ENCODE measurements at regions not wholly inside any gene's neighbourhood (a gene's known extent, or its start where the extent isn't known, plus 50 kb on each side); places are given as distances from the start of the nearest gene placed in this dataset.
"Not testable (repeated sequence)": the region's sequence is repeated elsewhere in the genome, so short reads cannot be mapped to it uniquely, and the experiment has no call there.

DNA sequence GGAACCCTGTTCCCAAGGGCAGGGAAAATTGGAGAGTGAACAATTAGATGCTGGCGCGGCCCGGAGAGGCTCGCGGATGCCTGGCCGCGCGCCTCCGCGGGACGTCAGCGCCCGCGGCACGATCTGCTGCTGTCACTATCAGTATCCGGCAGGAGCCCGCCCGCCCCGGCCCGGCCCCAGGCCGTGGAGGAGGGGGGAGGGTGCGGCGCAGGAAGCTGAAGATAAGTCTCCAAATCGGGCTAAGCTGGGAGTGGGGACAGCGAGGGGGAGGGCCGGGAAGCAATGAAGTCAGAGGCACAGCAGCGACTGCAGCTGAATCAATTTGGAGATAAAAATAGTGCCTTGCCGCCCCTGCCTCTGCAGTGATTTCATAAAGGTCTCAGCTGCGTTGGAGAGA is 441.5 kb upstream of the KLF12 start:
- DNase-seq (ENCODE audit: low read depth in 2 of 2): peak; percentile 10 to 23

DNA sequence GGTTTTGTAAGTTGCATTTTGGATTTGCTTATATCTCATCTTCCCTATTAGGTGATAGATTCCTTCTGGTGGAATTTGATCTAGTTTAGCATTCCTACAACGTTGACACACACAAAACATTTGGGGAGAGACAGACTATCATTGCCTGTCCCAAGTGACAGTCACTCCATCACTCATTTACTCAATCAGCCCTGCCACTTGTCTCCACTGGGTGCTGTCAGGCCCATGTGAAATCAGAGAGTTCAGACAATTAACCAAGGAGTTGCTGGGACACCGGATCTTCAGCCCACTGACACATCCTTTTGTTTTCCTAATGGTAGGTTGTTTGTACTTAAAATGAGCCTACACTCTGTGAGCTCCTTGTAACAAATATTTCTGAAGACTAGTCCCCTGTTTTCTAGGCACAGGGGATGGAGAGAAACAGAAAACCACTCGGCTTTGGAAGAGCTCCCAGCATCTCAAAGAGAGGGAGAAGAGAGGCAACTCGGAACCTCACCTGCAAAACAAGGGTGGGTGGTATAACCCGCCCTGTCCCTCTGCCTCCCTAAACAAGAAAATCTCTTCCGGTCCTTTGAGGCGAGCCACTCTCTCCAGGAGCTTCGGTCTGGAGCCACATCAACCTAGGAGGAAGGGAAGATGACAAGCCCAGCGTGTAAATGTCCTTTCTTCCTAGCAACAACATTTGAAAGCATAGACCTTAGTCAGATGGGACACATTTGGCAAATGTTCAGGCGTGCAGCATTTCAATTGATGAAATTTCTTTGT is 440.9 kb upstream of the KLF12 start:
- no peak for DNase-seq (ENCODE audit: low read depth in 2 of 2)

DNA sequence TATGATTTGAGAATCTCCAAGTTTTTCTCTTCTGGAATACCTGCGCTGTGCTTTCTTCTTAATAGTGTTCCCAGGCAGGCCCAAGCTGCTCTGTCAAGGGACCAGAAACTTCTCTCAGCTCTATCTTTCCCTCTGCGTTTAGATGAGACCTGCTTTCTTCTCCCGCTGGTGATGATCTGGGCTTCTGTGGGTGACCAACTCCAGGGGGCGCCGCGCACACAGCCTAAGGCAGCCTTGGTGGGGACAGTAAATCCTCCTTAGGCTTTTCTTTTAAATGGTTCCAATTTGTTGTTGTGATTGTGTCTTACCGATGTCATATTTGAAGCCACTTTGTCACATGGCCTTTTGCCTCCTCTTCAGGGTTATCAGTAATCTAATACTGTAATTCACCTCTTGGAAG is 439.4 kb upstream of the KLF12 start:
- DNase-seq (ENCODE audit: low read depth in 2 of 2): peak; percentile 5 to 20

DNA sequence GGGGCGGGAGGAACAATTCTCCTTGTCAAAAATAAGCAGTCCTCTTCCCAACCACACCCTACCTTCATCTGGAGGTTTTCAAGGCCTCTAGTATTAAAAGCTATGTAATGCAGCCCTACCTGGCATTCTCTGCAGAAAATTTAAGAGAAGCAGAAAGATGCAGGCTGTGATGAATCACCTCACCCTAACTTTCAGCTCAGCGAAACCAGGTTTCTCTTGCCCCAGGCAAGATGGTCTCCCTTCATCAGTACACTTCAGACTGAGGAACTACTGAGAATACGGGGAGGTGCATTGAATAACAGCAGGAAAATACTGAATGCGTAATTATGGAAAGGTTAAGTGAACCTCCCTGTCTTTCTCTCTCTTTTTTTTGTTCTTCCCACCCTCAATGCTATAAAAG is 437.6 kb upstream of the KLF12 start:
- DNase-seq (ENCODE audit: low read depth in 2 of 2): no peak

- DNase-seq (ENCODE audit: low read depth in 2 of 2): no peak
These were observed 436.6 kb upstream of the KLF12 start for GRCh38 chr13:74570834-74571233.

GRCh38 chr13:74570046-74570445 is 435.8 kb upstream of the KLF12 start:
- no peak for DNase-seq (ENCODE audit: low read depth in 2 of 2)

DNA sequence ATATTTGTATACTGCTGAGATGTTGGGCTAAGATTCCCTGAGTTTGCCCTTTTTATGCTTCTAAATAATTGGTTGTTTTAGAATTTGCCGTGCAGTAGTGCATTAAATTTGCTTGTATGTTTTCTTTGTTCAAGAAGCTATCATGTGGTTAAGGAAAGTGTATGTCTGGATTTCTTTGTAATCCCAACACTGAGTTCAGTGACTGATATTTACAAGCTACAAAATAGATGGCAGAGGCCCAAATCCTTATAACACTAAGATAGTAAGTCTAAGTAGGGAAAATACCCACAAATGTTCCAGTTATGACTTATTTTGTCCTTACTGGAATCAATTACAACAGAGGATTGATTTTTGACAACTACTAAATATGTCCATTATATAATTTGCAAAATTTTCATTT is 435.0 kb upstream of the KLF12 start:
- DNase-seq (ENCODE audit: low read depth in 2 of 2): no peak

GRCh38 chr13:74567485-74567884 is 433.3 kb upstream of the KLF12 start:
- DNase-seq (ENCODE audit: low read depth in 2 of 2): no peak

DNA sequence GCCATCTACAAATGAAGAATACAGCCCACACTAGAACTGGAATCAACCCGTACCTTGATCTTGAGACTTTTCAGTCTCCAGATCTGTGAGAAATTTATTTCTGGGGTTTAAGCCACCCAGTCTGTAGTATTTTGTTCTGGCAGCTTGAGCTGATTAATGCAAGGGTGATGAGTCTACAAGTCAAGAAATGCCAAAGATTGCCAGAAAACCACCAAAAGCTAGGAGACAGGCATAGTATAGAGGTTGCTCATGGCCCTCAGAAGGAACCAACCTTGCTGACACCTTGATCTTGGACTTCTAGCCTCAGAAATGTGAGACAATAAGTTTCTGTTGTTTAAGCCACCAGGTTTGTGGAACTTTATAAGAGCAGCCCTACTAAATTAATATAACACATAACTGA is 428.2 kb upstream of the KLF12 start:
- no peak for DNase-seq (ENCODE audit: low read depth in 2 of 2)

DNA sequence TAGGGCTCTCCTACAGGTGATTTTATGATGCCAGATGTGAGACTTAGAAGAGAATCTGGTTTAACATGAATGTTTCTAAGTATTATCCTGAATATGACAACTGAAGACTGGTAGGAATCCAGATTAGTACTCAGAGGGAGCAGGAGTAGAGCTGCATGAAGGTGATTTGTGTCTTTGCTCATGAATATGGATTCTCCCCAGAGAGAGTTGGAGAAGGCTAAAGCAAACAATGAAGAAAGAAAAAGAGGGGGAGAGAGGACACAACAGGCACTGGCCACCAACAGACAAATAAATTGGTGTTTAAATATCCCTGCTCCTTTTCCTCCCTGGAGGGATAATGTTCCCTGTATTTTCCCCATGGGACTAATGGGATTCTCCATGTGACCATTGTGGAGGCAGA is 427.0 kb upstream of the KLF12 start:
- no peak for DNase-seq (ENCODE audit: low read depth in 2 of 2)

DNA sequence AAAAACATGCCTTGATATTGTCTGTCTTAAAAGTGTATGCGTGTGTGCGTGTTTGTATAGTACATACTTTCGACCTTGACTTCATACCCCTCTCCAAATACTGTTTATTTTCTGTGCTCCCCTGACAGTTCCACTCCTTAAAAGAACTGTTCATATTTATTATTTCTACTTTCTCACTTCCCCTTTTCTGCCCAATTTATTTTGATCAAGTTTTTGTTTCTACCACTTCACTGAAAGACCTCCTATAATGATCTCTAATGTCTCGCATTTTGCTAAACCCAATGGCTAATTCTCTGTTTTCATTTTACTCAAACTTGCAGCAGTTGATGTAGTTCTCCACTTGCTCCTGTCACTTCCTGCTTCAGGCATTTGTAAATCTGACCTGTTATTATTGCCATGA is 426.1 kb upstream of the KLF12 start:
- no peak for DNase-seq (ENCODE audit: low read depth in 2 of 2)

DNA sequence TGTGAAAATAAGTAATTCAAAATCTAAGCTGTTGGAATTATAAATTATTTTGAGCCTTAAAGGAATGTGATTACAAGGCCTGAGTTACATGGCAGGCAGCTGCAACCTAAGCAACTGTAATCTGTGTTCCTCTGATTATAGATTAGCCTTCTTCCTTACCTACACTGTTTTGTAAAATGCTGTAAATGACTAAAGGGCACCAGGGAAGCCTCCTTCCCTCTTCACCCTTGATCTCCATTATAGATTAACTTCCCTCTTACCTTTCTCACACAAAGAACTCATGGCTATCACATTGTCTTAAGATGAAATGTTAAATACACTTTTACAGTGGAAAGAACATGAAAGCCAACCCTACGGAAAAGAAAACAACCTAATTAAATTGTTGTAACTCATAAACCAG is 423.7 kb upstream of the KLF12 start:
- no peak for DNase-seq (ENCODE audit: low read depth in 2 of 2)

- no peak for DNase-seq (ENCODE audit: low read depth in 2 of 2)
These were observed 421.6 kb upstream of the KLF12 start for GRCh38 chr13:74555651-74556420.

DNA sequence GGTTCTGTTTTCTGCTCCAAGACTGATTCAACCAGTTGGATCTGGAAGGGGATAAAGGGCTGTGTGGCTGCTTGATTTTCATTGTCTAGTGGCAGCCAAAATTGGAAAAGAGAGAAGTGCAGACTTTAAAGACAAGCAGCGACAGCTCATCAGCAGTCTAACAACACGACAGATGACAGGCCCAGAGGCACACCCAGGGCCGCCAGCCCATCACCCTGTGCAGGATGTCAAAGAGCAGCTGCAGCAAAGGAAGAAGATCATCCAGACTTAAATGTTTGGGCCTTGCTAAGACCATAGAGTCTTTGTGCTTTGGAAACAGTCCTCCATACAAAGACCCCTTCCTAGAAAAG is 421.0 kb upstream of the KLF12 start:
- DNase-seq (ENCODE audit: low read depth in 2 of 2): no peak

GRCh38 chr13:74554569-74555275 is 420.5 kb upstream of the KLF12 start:
- DNase-seq (ENCODE audit: low read depth in 2 of 2): no peak

- DNase-seq (ENCODE audit: low read depth in 2 of 2): no peak
These were observed 415.8 kb upstream of the KLF12 start for GRCh38 chr13:74550039-74550438.

- DNase-seq (ENCODE audit: low read depth in 2 of 2): not testable (repeated sequence)
These were observed 402.4 kb upstream of the KLF12 start for GRCh38 chr13:74536649-74537048.

- no peak for DNase-seq (ENCODE audit: low read depth in 2 of 2)
These were observed 399.0 kb upstream of the KLF12 start for GRCh38 chr13:74533226-74533625.

- no peak for DNase-seq (ENCODE audit: low read depth in 2 of 2)
These were observed 395.8 kb upstream of the KLF12 start for GRCh38 chr13:74530011-74530410.

GRCh38 chr13:74528734-74529513 is 394.7 kb upstream of the KLF12 start:
- DNase-seq (ENCODE audit: low read depth in 2 of 2): no peak

- no peak for DNase-seq (ENCODE audit: low read depth in 2 of 2)
These were observed 388.9 kb upstream of the KLF12 start for GRCh38 chr13:74523057-74523456.

DNA sequence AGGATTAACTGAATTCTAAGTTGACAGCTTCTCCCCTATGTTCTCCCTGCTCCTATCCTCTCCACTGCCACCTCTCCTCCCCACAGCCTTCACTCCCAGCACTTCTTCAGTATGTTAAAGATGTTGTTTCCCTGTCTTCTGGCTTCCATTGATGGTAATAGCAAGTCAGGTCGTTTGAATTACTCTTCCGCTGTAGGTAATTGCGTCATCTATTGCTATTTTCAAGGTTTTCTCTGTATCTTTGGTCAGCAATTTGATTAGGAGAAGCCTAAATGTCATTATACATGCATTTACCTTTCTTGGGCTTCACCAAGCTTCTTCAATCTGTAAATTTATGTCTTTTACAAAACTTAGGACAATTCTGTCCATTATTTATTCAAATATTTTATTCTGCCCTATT is 377.3 kb upstream of the KLF12 start:
- DNase-seq (ENCODE audit: low read depth in 2 of 2): no peak

All from stimulated activated CD8-positive, alpha-beta memory T cell treated with anti-CD3 and anti-CD28 coated beads, Interleukin-2, amount 100 ng/mL, for 48 hours (primary cell).